PC-3 (cell line): ENCODE measurements at regions not wholly inside any gene's neighbourhood (a gene's known extent, or its start where the extent isn't known, plus 50 kb on each side); places are given as distances from the start of the nearest gene placed in this dataset.

ENCODE experiments used
- ATAC-seq: fragments of 200-7000 bp; cut with Tn5 transposase; 2 replicates; pipeline ENCODE4 v1.9.1; 2020; ENCODE audit warnings: mild to moderate bottlenecking, moderate library complexity
- BruUV-seq: library from RNA; stranded (reverse); fragments of 400-500 nt; replicated peaks from 2 replicates; lab custom pipeline; 2021; lab: Mats Ljungman, UMichigan
- CTCF ChIA-PET: fragments of 300-600 bp; sonication (Branson Sonifier 250); formaldehyde crosslinking; loops from one replicate; lab custom pipeline; 2022; ENCODE audit warnings: antibody characterized with exemption; lab: Charles Lee
- POLR2A ChIA-PET: fragments of 300-600 bp; sonication (Branson Sonifier 250); formaldehyde crosslinking; loops from one replicate; lab custom pipeline; 2022; ENCODE audit warnings: antibody characterized with exemption; ENCODE audit not compliant: unreplicated experiment; lab: Charles Lee
- DNase-seq: peaks from one replicate; pipeline ENCODE4 v3.0.0-alpha.2; 2015
- H2AFZ ChIP-seq: fragments of 300-600 bp; sonication (generic); 2 replicates; pipeline ENCODE4 v1.6.0; 2016; ENCODE audit warnings: antibody characterized with exemption, low read length
- H3F3A ChIP-seq: fragments of 300-600 bp; sonication (generic); one replicate; pipeline ENCODE4 v1.6.0; 2017; ENCODE audit warnings: antibody characterized with exemption, low read length, control low read depth, mild to moderate bottlenecking; ENCODE audit not compliant: unreplicated experiment
- H3K27ac ChIP-seq: fragments of 300-600 bp; sonication (generic); 2 replicates; pipeline ENCODE4 v1.5.1; 2016; ENCODE audit warnings: mild to moderate bottlenecking, low read length
- H3K27me3 ChIP-seq: fragments of 300-600 bp; sonication (generic); 2 replicates; pipeline ENCODE4 v1.6.1; 2016; ENCODE audit warnings: low read length, mixed read lengths
- H3K36me3 ChIP-seq: fragments of 300-600 bp; sonication (generic); 2 replicates; pipeline ENCODE4 v1.6.1; 2016; ENCODE audit warnings: low read depth, mixed run types, low read length, mixed read lengths
- H3K4me1 ChIP-seq: fragments of 300-600 bp; sonication (generic); 2 replicates; pipeline ENCODE4 v1.5.1; 2016; ENCODE audit warnings: low read length; ENCODE audit not compliant: insufficient read depth
- H3K4me2 ChIP-seq: fragments of 300-600 bp; sonication (generic); 2 replicates; pipeline ENCODE4 v1.6.0; 2016; ENCODE audit warnings: low read length
- H3K4me3 ChIP-seq: fragments of 300-600 bp; sonication (generic); 2 replicates; pipeline ENCODE4 v1.5.1; 2016; ENCODE audit warnings: mild to moderate bottlenecking, low read length, mixed read lengths
- H3K79me2 ChIP-seq: fragments of 300-600 bp; sonication (generic); 2 replicates; pipeline ENCODE4 v1.6.1; 2017; ENCODE audit warnings: low read length, mixed read lengths
- H3K9ac ChIP-seq: fragments of 300-600 bp; sonication (generic); 2 replicates; pipeline ENCODE4 v1.6.0; 2016; ENCODE audit warnings: mild to moderate bottlenecking, low read length
- H3K9me2 ChIP-seq: fragments of 300-600 bp; sonication (generic); replicated peaks from 2 replicates; pipeline ENCODE4 v1.6.1; 2016; ENCODE audit warnings: mixed run types, low read length, mixed read lengths
- H3K9me3 ChIP-seq: fragments of 300-600 bp; sonication (generic); 2 replicates; pipeline ENCODE4 v1.6.1; 2016; ENCODE audit warnings: low read length, mixed read lengths
- H4K20me1 ChIP-seq: fragments of 300-600 bp; sonication (generic); 2 replicates; pipeline ENCODE4 v1.6.1; 2016; ENCODE audit warnings: low read length, mixed read lengths
- CTCF ChIP-seq: fragments of 300-600 bp; sonication (generic); conservative IDR thresholded peaks from 2 replicates; pipeline ENCODE4 v1.5.1; 2017; ENCODE audit warnings: antibody characterized with exemption, low read depth, mild to moderate bottlenecking, low read length
- EZH2 ChIP-seq: fragments of 300-600 bp; sonication (generic); IDR thresholded peaks from one replicate; pipeline ENCODE4 v1.6.1; 2017; ENCODE audit warnings: antibody characterized with exemption, mild to moderate bottlenecking, low read length; ENCODE audit not compliant: unreplicated experiment
- EZH2phosphoT487 ChIP-seq: fragments of 300-600 bp; sonication (generic); IDR thresholded peaks from 2 replicates; pipeline ENCODE4 v1.6.1; 2018; ENCODE audit warnings: mild to moderate bottlenecking, antibody characterized with exemption, low read length, borderline replicate concordance
- intact Hi-C: fragments of 100-400 bp; cut with micrococcal nuclease; formaldehyde crosslinking; loops from 2 replicates; pipeline ENCODE4 v1.9.0; 2023

DNA sequence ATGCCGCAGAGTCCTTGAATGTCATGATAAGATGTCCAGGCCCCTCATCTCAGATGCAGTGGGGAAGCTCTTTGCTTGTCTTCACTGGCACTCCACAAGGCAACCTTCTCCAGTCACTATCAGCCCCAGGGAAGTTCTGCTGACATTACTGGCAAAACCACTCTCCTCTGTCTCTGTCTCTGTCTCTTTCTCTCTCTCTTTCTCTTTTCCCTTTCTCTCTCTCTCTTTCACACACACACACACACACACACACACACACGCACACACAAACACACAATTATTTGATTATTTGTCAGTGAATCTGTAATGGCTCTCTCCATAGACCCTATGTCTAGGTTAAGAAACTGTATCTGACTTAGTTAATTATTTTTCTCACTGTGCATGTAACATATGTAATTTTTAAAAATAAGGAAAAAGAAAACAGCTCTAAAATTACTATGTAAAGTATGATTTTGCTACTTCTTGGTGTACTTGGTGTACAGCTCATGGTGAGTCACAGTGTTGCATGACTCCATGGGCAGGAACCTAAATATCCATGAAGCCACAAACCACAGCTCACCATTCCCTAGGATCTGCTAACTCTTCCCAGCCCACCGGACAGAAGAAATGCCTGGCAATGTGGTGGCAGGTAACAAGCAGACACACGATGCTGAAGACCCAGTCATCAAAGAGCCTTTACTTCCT is 594.9 kb upstream of the ID2 start:
- H3K9ac ChIP-seq, result peak overlapping the region; percentile 25; the same call in 1 of the 2 replicates
- CTCF ChIA-PET, result no interaction called here
- peak overlapping the region; percentile 39 for H3K4me2 ChIP-seq
- no peaks in the 10 kb centered on the region for H3K36me3 ChIP-seq
- H3K27ac ChIP-seq, result peak overlapping the region; percentile 84
- no peaks in the 10 kb centered on the region for H3K9me3 ChIP-seq
- no peak overlapping the region for H3K4me3 ChIP-seq
- ATAC-seq (peak; percentile 98), DNase-seq (peak; percentile 92)
- intact Hi-C loops, result loop anchor here (10.0 kb wide), 1 partner anchor 218 kb away; no protein-coding TSS in a partner anchor
- TF ChIP-seq EZH2phosphoT487, result no peak
- TF ChIP-seq CTCF, result no peak
- TF ChIP-seq EZH2, result no peak
- no peak overlapping the region for H2AFZ ChIP-seq
- H3K79me2 ChIP-seq, result no peaks in the 10 kb centered on the region
- POLR2A ChIA-PET, result interaction anchor here (0.5 to 0.6 kb wide), 2 partner anchors 158 to 458 kb away, joined by 4 read pairs; no protein-coding TSS in a partner anchor
- no peaks in the 10 kb centered on the region for H3F3A ChIP-seq
- BruUV-seq, result no TSS peak
- peaks cover 45% of the 10 kb centered on the region for H3K4me1 ChIP-seq
- H3K9me2 ChIP-seq, result no peaks in the 10 kb centered on the region
- H3K27me3 ChIP-seq, result no peaks in the 10 kb centered on the region
- H4K20me1 ChIP-seq, result no peaks in the 10 kb centered on the region

DNA sequence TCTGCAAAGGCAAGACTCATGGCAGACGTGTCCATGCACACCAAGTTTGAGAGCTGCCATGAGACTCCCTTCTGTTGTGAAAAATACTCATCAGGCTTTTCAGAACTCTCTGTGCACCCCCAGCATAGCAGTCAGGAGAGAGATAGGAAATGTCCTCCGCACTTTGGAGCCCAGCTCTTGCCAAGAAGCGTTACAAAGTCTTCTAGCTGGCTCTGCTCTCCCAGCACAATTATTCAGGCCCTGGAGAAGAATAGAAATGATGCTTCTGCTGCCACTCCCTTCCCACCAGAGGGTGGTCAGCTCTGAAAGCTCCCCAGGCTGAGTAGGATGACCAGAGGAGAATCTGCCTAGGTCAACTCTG is 594.4 kb upstream of the ID2 start:
- Histone ChIP-seq H3K79me2 (no peaks in the 10 kb centered on the region), H3K27me3 (no peaks in the 10 kb centered on the region), H2AFZ (no peak overlapping the region), H3K9me2 (no peaks in the 10 kb centered on the region), H3K27ac (peak overlapping the region; percentile 84), H3K4me2 (peak overlapping the region; percentile 39), H3K36me3 (no peaks in the 10 kb centered on the region), H3K9ac (peak overlapping the region; percentile 12; the same call in 1 of the 2 replicates), H3K4me3 (no peak overlapping the region), H3F3A (no peaks in the 10 kb centered on the region), H3K9me3 (no peaks in the 10 kb centered on the region), H4K20me1 (no peaks in the 10 kb centered on the region), H3K4me1 (peaks cover 45% of the 10 kb centered on the region)
- POLR2A ChIA-PET, result interaction anchor here (0.5 to 0.6 kb wide), 2 partner anchors 158 to 457 kb away, joined by 4 read pairs; no protein-coding TSS in a partner anchor
- intact Hi-C loops, result loop anchor here (10.0 kb wide), 1 partner anchor 217 kb away; no protein-coding TSS in a partner anchor
- ATAC-seq (no peak), DNase-seq (no peak)
- CTCF ChIA-PET, result no interaction called here
- no peak for TF ChIP-seq EZH2phosphoT487
- TF ChIP-seq EZH2, result no peak
- no peak for TF ChIP-seq CTCF
- no TSS peak for BruUV-seq

- Histone ChIP-seq H3F3A (no peaks in the 10 kb centered on the region), H3K4me1 (peaks cover 45% of the 10 kb centered on the region), H3K36me3 (no peaks in the 10 kb centered on the region), H3K4me3 (no peak overlapping the region), H3K9ac (no peak overlapping the region), H3K9me2 (no peaks in the 10 kb centered on the region), H3K79me2 (no peaks in the 10 kb centered on the region), H3K9me3 (no peaks in the 10 kb centered on the region), H3K27ac (no peak overlapping the region), H2AFZ (no peak overlapping the region), H3K4me2 (no peak overlapping the region), H4K20me1 (no peaks in the 10 kb centered on the region), H3K27me3 (no peaks in the 10 kb centered on the region)
- ATAC-seq (no peak), DNase-seq (no peak)
- BruUV-seq, result no TSS peak
- TF ChIP-seq EZH2, result no peak
- TF ChIP-seq CTCF, result no peak
- TF ChIP-seq EZH2phosphoT487, result no peak
- ChIA-PET CTCF (no interaction called here), POLR2A (no interaction called here)
- intact Hi-C loops, result loop anchor here (10.0 kb wide), 1 partner anchor 216 kb away; no protein-coding TSS in a partner anchor
These were observed 593.0 kb upstream of the ID2 start for GRCh38 chr2:8088810-8089209.
